ENCODE measurements at regions not wholly inside any gene's neighbourhood (a gene's known extent, or its start where the extent isn't known, plus 50 kb on each side); places are given as distances from the start of the nearest gene placed in this dataset.

GRCh38 chr12:107167756-107168155 lies 74.4 kb upstream of the CRY1 start:
- CTCF ChIA-PET (ENCODE audit: low intra/inter-chr PET ratio): no interaction called here
- Histone ChIP-seq H3K79me2 (ENCODE audit: control insufficient read depth, insufficient read depth, low read length) (no peaks in the 10 kb centered on the region), H3K4me1 (replicated peaks in 1 of 2; ENCODE audit: control insufficient read depth in 2 of 2, insufficient read depth in 2 of 2, low read length in 2 of 2) (no peaks in the 10 kb centered on the region), H4K20me1 (replicated peaks; ENCODE audit: control insufficient read depth, insufficient read depth, low read length) (no peaks in the 10 kb centered on the region; the same call in 1 of the 2 replicates), H3K9me1 (ENCODE audit: control insufficient read depth, insufficient read depth, low read length) (no peaks in the 10 kb centered on the region), H3K9ac (ENCODE audit: insufficient read depth in 1 of 2, low read depth in 2 of 2, low read length in 2 of 2) (no peak overlapping the region), H3K9me3 (replicated peaks; ENCODE audit: control insufficient read depth, insufficient read depth, low read depth, low read length) (no peaks in the 10 kb centered on the region), H3K36me3 (ENCODE audit: control insufficient read depth, insufficient read depth, low read length) (no peaks in the 10 kb centered on the region), H3K27me3 (ENCODE audit: control insufficient read depth in 2 of 2, insufficient read depth in 2 of 2, low read length in 2 of 2) (no peaks in the 10 kb centered on the region; a peak in 1 of 5 replicates), H3K4me2 (ENCODE audit: insufficient read depth, low read length) (no peak overlapping the region), H2AFZ (ENCODE audit: low read depth, low read length) (no peak overlapping the region), H3K27ac (ENCODE audit: extremely low read depth, low read depth, low read length) (no peak overlapping the region), H3K4me3 (no peak overlapping the region)
- no peak for FAIRE-seq
- no TSS peak for BruUV-seq (replicated peaks)
- in situ Hi-C loops (cut with MboI): no loop called here
- TF ChIP-seq ZBTB49 (CRISPR knock-in tag; IDR thresholded peaks at IDR 0.05; ENCODE audit: borderline replicate concordance): no peak
- intact Hi-C loops (cut with micrococcal nuclease): no loop called here
- POLR2A ChIA-PET: no interaction called here
- no peak for ATAC-seq
- no peak for DNase-seq (ENCODE audit: extremely low read depth in 1 of 4, low spot score in 3 of 4)
- 0% methylated on average over 3 of the region's 3 CpGs for WGBS (ENCODE audit: insufficient coverage, low coverage, missing lambda C conversion rate)

GRCh38 chr12:107169200-107169599 lies 75.9 kb upstream of the CRY1 start:
- FAIRE-seq: no peak
- Histone ChIP-seq H3K79me2 (ENCODE audit: control insufficient read depth, insufficient read depth, low read length) (no peaks in the 10 kb centered on the region), H3K27ac (ENCODE audit: extremely low read depth, low read depth, low read length) (no peak overlapping the region), H3K4me1 (replicated peaks in 1 of 2; ENCODE audit: control insufficient read depth in 2 of 2, insufficient read depth in 2 of 2, low read length in 2 of 2) (no peaks in the 10 kb centered on the region), H3K9me3 (replicated peaks; ENCODE audit: control insufficient read depth, insufficient read depth, low read depth, low read length) (no peaks in the 10 kb centered on the region), H3K36me3 (ENCODE audit: control insufficient read depth, insufficient read depth, low read length) (no peaks in the 10 kb centered on the region), H3K9me1 (ENCODE audit: control insufficient read depth, insufficient read depth, low read length) (no peaks in the 10 kb centered on the region), H3K27me3 (ENCODE audit: control insufficient read depth in 2 of 2, insufficient read depth in 2 of 2, low read length in 2 of 2) (peaks cover 0 to 3% of the 10 kb centered on the region in 2 experiments; a peak in 2 of 5 replicates), H3K4me3 (no peak overlapping the region), H3K4me2 (ENCODE audit: insufficient read depth, low read length) (no peak overlapping the region), H2AFZ (ENCODE audit: low read depth, low read length) (no peak overlapping the region), H4K20me1 (replicated peaks; ENCODE audit: control insufficient read depth, insufficient read depth, low read length) (no peaks in the 10 kb centered on the region; the same call in 1 of the 2 replicates), H3K9ac (ENCODE audit: insufficient read depth in 1 of 2, low read depth in 2 of 2, low read length in 2 of 2) (no peak overlapping the region)
- in situ Hi-C loops (cut with MboI): no loop called here
- no peak for DNase-seq (ENCODE audit: extremely low read depth in 1 of 4, low spot score in 3 of 4)
- ATAC-seq: no peak
- ChIA-PET CTCF (ENCODE audit: low intra/inter-chr PET ratio) (no interaction called here), POLR2A (no interaction called here)
- intact Hi-C loops (cut with micrococcal nuclease): no loop called here
- WGBS (ENCODE audit: insufficient coverage, low coverage, missing lambda C conversion rate): 3% methylated on average over 6 of the region's 6 CpGs
- no TSS peak for BruUV-seq (replicated peaks)
- TF ChIP-seq E2F6 (IDR thresholded peaks at IDR 0.05; ENCODE audit: borderline replicate concordance in 1 of 2, extremely low read depth in 1 of 2, insufficient read depth in 1 of 2, insufficient read length in 1 of 2, low read depth in 1 of 2, low read length in 1 of 2, poor library complexity in 1 of 2, severe bottlenecking in 1 of 2) (no peak), ZNF444 (CRISPR knock-in tag; IDR thresholded peaks at IDR 0.05) (no peak), MTA1 (IDR thresholded peaks at IDR 0.05; ENCODE audit: borderline replicate concordance) (no peak), PHB2 (IDR thresholded peaks at IDR 0.05; ENCODE audit: low read depth) (no peak), THRAP3 (IDR thresholded peaks at IDR 0.05; ENCODE audit: borderline replicate concordance) (no peak), SNRNP70 (optimal IDR thresholded peaks at IDR 0.05; ENCODE audit: low read depth, low read length) (no peak), FOXM1 (IDR thresholded peaks at IDR 0.05; ENCODE audit: low read depth) (no peak), FOXM1 (CRISPR knock-in tag; IDR thresholded peaks at IDR 0.05; ENCODE audit: low read depth) (no peak)
